DND-41 (cell line): ENCODE measurements at regions not wholly inside any gene's neighbourhood (a gene's known extent, or its start where the extent isn't known, plus 50 kb on each side); places are given as distances from the start of the nearest gene placed in this dataset.
"Not testable (repeated sequence)": the region's sequence is repeated elsewhere in the genome, so short reads cannot be mapped to it uniquely, and the experiment has no call there.

Source experiments
- ATAC-seq: fragments of 200-7000 bp; cut with Tn5 transposase; 3 replicates; pipeline ENCODE4 v1.9.1; 2021; ENCODE audit warnings: low read depth; ENCODE audit not compliant: insufficient read depth
- DNase-seq: peaks from one replicate; pipeline ENCODE4 v3.0.0-alpha.2; 2020
- H2AFZ ChIP-seq: 2 replicates; pipeline ENCODE4 v1.6.0; 2012; ENCODE audit warnings: low read depth, low read length
- H3K27ac ChIP-seq: 2 replicates; pipeline ENCODE4 v1.5.1; 2012; ENCODE audit warnings: low read length, inconsistent platforms
- H3K27me3 ChIP-seq: fragments of 200-600 bp; sonication (generic); 2 replicates; pipeline ENCODE4 v1.6.0; 2012; ENCODE audit warnings: low read length, mild to moderate bottlenecking, inconsistent platforms; ENCODE audit not compliant: insufficient read depth, poor library complexity
- H3K36me3 ChIP-seq: 2 replicates; pipeline ENCODE4 v1.5.1; 2012; ENCODE audit warnings: low read length, inconsistent platforms; ENCODE audit not compliant: insufficient read depth
- H3K4me1 ChIP-seq: 2 replicates; pipeline ENCODE4 v1.5.1; 2012; ENCODE audit warnings: mild to moderate bottlenecking, low read length; ENCODE audit not compliant: insufficient read depth
- H3K4me2 ChIP-seq: 2 replicates; pipeline ENCODE4 v1.6.0; 2012; ENCODE audit warnings: mild to moderate bottlenecking, moderate library complexity, low read length, inconsistent platforms; ENCODE audit not compliant: insufficient read depth
- H3K4me3 ChIP-seq, 2 experiments: fragments of 200-600 bp in 1 of 2; shearing (Covaris generic) in 1 of 2; 2 replicates each; pipeline ENCODE4 v1.5.1; 2012 to 2016; ENCODE audit warnings: inconsistent platforms in 2 of 2, low read length in 2 of 2, mild to moderate bottlenecking in 2 of 2, low read depth in 1 of 2, moderate library complexity in 1 of 2
- H3K79me2 ChIP-seq: 2 replicates; pipeline ENCODE4 v1.6.0; 2012; ENCODE audit warnings: low read length, inconsistent platforms; ENCODE audit not compliant: insufficient read depth
- H3K9ac ChIP-seq: 2 replicates; pipeline ENCODE4 v1.6.0; 2012; ENCODE audit warnings: low read depth, mild to moderate bottlenecking, inconsistent platforms, low read length, moderate library complexity
- H3K9me3 ChIP-seq: 2 replicates; pipeline ENCODE4 v1.5.1; 2012; ENCODE audit warnings: low read length, moderate library complexity, mild to moderate bottlenecking, inconsistent platforms; ENCODE audit not compliant: insufficient read depth, severe bottlenecking
- H4K20me1 ChIP-seq: 2 replicates; pipeline ENCODE4 v1.6.0; 2012; ENCODE audit warnings: low read length; ENCODE audit not compliant: insufficient read depth
- EZH2 ChIP-seq: IDR thresholded peaks from 3 replicates; pipeline ENCODE4 v1.6.1; 2012; ENCODE audit warnings: borderline replicate concordance, low read depth, mild to moderate bottlenecking, moderate library complexity, low read length, inconsistent platforms; ENCODE audit not compliant: severe bottlenecking
- TF ChIP-seq, protein P1 (sequence below): IDR thresholded peaks from 2 replicates; pipeline ENCODE4 v1.5.1; 2012; ENCODE audit warnings: borderline replicate concordance, low read length, moderate library complexity, mild to moderate bottlenecking; ENCODE audit not compliant: poor library complexity, severe bottlenecking; ENCODE audit errors: extremely low read depth

DNA sequence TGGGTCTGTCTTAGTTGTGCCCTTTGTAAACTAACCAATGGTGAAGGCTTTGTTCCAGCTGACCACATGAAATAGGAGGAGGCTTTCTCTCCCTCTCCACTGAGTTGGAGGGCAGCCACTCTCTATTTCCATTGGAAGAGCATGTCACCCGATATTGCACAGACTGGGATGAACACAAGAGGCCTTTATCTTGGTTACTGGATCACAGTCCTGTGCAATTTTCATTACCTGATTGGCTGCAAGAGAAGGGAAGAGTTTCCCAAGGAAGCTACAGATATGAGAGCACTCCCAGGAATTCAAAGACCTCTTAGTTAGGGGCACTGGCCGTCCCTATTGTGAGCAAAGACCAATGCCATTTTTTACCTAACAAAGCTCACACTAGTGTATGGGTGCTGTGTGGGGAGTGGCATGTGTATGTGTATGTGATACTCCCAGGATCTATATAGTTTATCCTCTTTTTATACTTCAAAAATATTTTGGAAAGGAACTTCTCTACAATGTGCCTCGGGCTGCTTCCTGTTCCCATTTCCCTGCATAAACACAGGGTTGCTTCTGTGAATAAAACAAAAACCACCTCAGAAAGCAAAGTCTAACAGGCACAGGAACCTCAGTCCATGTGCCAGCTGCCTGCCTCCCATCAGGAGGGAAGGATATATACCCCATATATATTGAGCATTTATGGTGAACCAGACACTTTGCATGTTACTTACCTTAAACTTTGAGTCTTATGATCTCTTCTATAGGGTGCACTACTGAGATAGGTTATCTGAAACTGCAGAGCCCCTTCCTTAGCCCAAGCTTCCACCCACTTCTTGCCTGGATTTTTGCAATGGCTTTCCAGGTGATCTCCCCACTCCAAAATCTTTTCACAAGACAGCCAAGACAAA lies 126.5 kb downstream of the RASSF10 start:
- Histone ChIP-seq H3K4me1 (no peaks in the 10 kb centered on the region), H3K4me3 (no peak overlapping the region), H2AFZ (no peak overlapping the region), H4K20me1 (no peaks in the 10 kb centered on the region), H3K36me3 (no peaks in the 10 kb centered on the region), H3K27me3 (peaks cover 5% of the 10 kb centered on the region), H3K27ac (no peak overlapping the region), H3K79me2 (no peaks in the 10 kb centered on the region), H3K9me3 (no peaks in the 10 kb centered on the region), H3K4me2 (no peak overlapping the region), H3K9ac (no peak overlapping the region)
- TF ChIP-seq, protein P1, sequence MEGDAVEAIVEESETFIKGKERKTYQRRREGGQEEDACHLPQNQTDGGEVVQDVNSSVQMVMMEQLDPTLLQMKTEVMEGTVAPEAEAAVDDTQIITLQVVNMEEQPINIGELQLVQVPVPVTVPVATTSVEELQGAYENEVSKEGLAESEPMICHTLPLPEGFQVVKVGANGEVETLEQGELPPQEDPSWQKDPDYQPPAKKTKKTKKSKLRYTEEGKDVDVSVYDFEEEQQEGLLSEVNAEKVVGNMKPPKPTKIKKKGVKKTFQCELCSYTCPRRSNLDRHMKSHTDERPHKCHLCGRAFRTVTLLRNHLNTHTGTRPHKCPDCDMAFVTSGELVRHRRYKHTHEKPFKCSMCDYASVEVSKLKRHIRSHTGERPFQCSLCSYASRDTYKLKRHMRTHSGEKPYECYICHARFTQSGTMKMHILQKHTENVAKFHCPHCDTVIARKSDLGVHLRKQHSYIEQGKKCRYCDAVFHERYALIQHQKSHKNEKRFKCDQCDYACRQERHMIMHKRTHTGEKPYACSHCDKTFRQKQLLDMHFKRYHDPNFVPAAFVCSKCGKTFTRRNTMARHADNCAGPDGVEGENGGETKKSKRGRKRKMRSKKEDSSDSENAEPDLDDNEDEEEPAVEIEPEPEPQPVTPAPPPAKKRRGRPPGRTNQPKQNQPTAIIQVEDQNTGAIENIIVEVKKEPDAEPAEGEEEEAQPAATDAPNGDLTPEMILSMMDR, result no peak
- no peak for TF ChIP-seq EZH2
- DNase-seq, result no peak
- no peak for ATAC-seq

DNA sequence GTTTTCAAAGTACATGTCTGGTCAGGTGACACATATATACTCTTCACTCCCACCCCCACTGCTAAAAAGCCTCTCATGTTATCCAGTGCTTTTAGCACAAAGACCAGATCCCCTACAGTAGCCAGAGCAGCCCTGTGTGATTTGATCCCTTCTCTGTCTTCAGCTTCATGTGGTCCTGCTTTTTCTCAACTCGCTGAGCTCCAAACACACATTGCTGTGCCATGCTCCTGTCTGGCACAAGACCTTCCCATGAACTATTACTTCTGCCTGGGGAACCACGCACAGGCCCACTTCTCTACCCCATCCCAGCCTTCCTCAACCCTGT lies 127.1 kb downstream of the RASSF10 start:
- no peak for TF ChIP-seq EZH2
- Histone ChIP-seq H3K36me3 (no peaks in the 10 kb centered on the region), H3K9me3 (no peaks in the 10 kb centered on the region), H3K4me1 (0 out of 2 replicates have a peak, but pooled peaks cover 3% of the 10 kb centered on the region), H3K27me3 (peaks cover 5% of the 10 kb centered on the region), H3K9ac (no peak overlapping the region), H3K4me3 (no peak overlapping the region), H2AFZ (no peak overlapping the region), H3K27ac (no peak overlapping the region), H3K4me2 (no peak overlapping the region), H4K20me1 (no peaks in the 10 kb centered on the region), H3K79me2 (no peaks in the 10 kb centered on the region)
- ATAC-seq (no peak), DNase-seq (no peak)

DNA sequence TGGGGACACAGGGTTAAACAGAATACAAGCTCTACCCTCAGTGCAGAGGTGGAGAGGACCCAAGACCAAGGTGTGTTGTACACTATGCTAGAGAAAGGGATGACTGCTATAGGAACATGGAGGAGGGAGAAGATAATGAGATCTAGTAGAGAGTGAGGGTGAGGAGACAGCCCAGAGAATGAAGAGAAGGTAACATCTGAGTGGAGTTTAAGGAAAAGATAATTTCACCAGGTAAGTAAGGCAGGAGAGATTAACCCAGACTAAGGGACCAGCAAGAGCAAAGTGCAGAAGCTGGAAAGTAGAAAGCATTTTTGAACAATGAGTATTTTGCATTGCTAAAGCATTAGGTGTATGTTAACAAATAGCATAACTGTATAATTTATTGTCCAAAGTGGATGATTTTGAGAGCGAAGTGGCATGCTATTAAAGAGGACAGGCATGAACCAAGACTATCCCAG lies 128.8 kb downstream of the RASSF10 start:
- Histone ChIP-seq H3K9me3 (no peaks in the 10 kb centered on the region), H3K9ac (no peak overlapping the region)
- TF ChIP-seq, protein P1, result no peak
- TF ChIP-seq EZH2, result no peak

DNA sequence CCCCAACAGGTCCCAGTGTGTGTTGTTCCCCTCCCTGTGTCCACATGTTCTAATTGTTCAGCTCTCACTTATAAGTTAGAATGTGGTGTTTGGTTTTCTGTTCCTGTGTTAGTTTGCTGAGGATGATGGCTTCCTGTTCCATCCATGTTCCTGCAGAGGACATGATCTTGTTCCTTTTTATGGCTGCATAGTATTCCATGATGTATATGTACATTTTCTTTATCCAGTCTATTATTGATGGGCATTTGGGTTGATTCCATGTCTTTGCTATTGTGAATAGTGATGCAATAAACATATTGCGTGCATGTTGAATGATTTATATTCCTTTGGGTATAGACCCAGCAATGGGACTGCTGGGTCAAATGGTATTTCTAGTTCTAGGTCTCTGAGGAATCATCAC lies 130.0 kb downstream of the RASSF10 start:
- H3K4me1 ChIP-seq, H3K9ac ChIP-seq, H3K79me2 ChIP-seq, H3K27me3 ChIP-seq, H3K36me3 ChIP-seq, DNase-seq, H3K4me3 ChIP-seq, H4K20me1 ChIP-seq, H3K4me2 ChIP-seq, H2AFZ ChIP-seq, H3K27ac ChIP-seq, H3K9me3 ChIP-seq, ATAC-seq: not testable (repeated sequence)

More for the DNA sequence above, 128.8 kb downstream of the RASSF10 start:
- Histone ChIP-seq H3K27ac (no peak overlapping the region), H3K4me1 (0 out of 2 replicates have a peak, but pooled peaks cover 3% of the 10 kb centered on the region), H2AFZ (no peak overlapping the region), H3K27me3 (peaks cover 5% of the 10 kb centered on the region), H3K36me3 (no peaks in the 10 kb centered on the region), H3K4me3 (no peak overlapping the region), H4K20me1 (no peaks in the 10 kb centered on the region), H3K4me2 (no peak overlapping the region), H3K79me2 (no peaks in the 10 kb centered on the region)
- ATAC-seq (no peak), DNase-seq (no peak)
